ENCODE measurements at regions not wholly inside any gene's neighbourhood (a gene's known extent, or its start where the extent isn't known, plus 50 kb on each side); places are given as distances from the start of the nearest gene placed in this dataset.

DNA sequence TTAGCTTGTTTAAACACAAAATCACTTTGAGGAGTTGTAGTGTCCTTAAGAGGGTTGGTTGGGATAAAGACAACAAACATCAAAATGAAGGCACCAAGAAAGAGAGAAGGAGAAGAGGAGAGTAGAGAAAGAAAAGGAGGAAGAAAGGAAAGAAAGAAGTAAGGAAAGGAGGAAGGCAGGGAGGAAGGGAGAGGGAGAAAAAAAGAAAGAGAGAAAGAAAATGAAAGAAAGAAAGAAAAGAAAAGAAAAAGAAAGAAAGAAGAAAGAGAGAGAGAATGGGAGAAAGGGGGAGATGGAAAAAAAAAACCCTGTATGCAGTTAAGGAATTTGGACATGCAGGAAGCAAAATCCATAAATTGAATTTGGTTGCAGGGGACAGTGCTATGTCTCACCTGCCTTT is 635.4 kb upstream of the FZD8 start:
- Histone ChIP-seq H2AK5ac (ENCODE audit: low read depth, low read length) (no peak overlapping the region), H3K18ac (ENCODE audit: extremely low read depth, low read length) (no peak overlapping the region), H3K14ac (ENCODE audit: insufficient read length) (no peak overlapping the region), H4K8ac (ENCODE audit: extremely low read depth, insufficient read depth, low read length) (no peak overlapping the region), H3K79me1 (ENCODE audit: low read depth, low read length) (no peaks in the 10 kb centered on the region), H3K36me3 (ENCODE audit: control insufficient read depth in 2 of 4, insufficient read depth in 4 of 4, low read length in 3 of 4) (no peaks in the 10 kb centered on the region; a peak in 1 of 8 replicates), H3K23ac (ENCODE audit: insufficient read length) (no peak overlapping the region), H2BK15ac (ENCODE audit: low read length) (no peak overlapping the region), H2BK120ac (replicated peaks; ENCODE audit: low read depth, low read length) (no peak overlapping the region), H3K4me2 (ENCODE audit: insufficient read depth in 1 of 2, low read depth in 2 of 2, low read length in 2 of 2) (no peak overlapping the region), H3K4me1 (replicated peaks in 1 of 4; ENCODE audit: control insufficient read depth in 3 of 4, insufficient read depth in 4 of 4, low read length in 3 of 4) (no peaks in the 10 kb centered on the region), H3K4me3 (ENCODE audit: extremely low read depth in 1 of 4, insufficient read depth in 2 of 4, low read depth in 3 of 4, low read length in 4 of 4) (no peak overlapping the region), H3K56ac (replicated peaks; ENCODE audit: insufficient read length, low read depth, low read length) (no peak overlapping the region), H2AFZ (ENCODE audit: low read length) (no peak overlapping the region), H4K91ac (replicated peaks; ENCODE audit: insufficient read length, low read length) (no peak overlapping the region), H3K9me3 (ENCODE audit: insufficient read depth in 2 of 2, low read depth in 1 of 2, low read length in 1 of 2) (no peaks in the 10 kb centered on the region), H4K20me1 (replicated peaks in 1 of 2; ENCODE audit: control insufficient read depth in 1 of 2, insufficient read depth in 2 of 2, low read length in 2 of 2) (no peaks in the 10 kb centered on the region), H3K27ac (ENCODE audit: low read depth, low read length) (no peak overlapping the region), H2BK12ac (ENCODE audit: low read depth, low read length) (no peak overlapping the region), H4K5ac (ENCODE audit: insufficient read length, low read depth, low read length) (no peak overlapping the region), H2BK5ac (ENCODE audit: low read depth, low read length) (no peak overlapping the region), H3K4ac (replicated peaks; ENCODE audit: insufficient read length, low read depth, low read length) (no peak overlapping the region), H3K79me2 (ENCODE audit: control insufficient read depth in 1 of 2, insufficient read depth in 2 of 2, low read length in 2 of 2) (no peaks in the 10 kb centered on the region), H2BK20ac (ENCODE audit: low read length) (no peak overlapping the region), H3K27me3 (replicated peaks in 1 of 4; ENCODE audit: control insufficient read depth in 3 of 4, extremely low read depth in 1 of 4, insufficient read depth in 3 of 4, low read length in 3 of 4) (no peaks in the 10 kb centered on the region), H3K9ac (replicated peaks in 1 of 4; ENCODE audit: extremely low read depth in 1 of 4, low read depth in 3 of 4, low read length in 3 of 4) (no peak overlapping the region), H3K23me2 (ENCODE audit: low read depth, low read length) (no peaks in the 10 kb centered on the region)
- DNase-seq (ENCODE audit: low read depth in 1 of 2, low spot score in 2 of 2): no peak
- ChIA-PET POLR2A (ENCODE audit: partially characterized antibody) (no interaction called here), CTCF (ENCODE audit: partially characterized antibody) (no interaction called here)
- FAIRE-seq: no peak
- TF ChIP-seq BCL11A (IDR thresholded peaks at IDR 0.05; ENCODE audit: low read depth in 2 of 2, low read length in 2 of 2) (no peak), ASH2L (IDR thresholded peaks at IDR 0.05; ENCODE audit: low read length) (no peak), CHD2 (IDR thresholded peaks at IDR 0.05; ENCODE audit: low read length) (no peak), CEBPB (IDR thresholded peaks at IDR 0.05; ENCODE audit: low read depth, low read length) (no peak), CHD1 (IDR thresholded peaks at IDR 0.05; ENCODE audit: low read depth, low read length) (no peak), SIRT6 (IDR thresholded peaks at IDR 0.05; ENCODE audit: low read length) (no peak), GABPA (IDR thresholded peaks at IDR 0.05; ENCODE audit: borderline replicate concordance, insufficient read depth, low read length) (no peak), TBP (IDR thresholded peaks at IDR 0.05; ENCODE audit: low read depth, low read length) (no peak), POLR2A (IDR thresholded peaks at IDR 0.05; ENCODE audit: control extremely low read depth in 1 of 2, low read depth in 2 of 2, low read length in 2 of 2) (no peak), SIN3A (conservative IDR thresholded peaks at IDR 0.05 in 1 of 2, IDR thresholded peaks at IDR 0.05 in 1 of 2; ENCODE audit: low read depth in 1 of 2, low read length in 2 of 2) (no peak), TAF7 (optimal IDR thresholded peaks at IDR 0.05; ENCODE audit: borderline replicate concordance, low read depth, low read length) (no peak), YY1 (IDR thresholded peaks at IDR 0.05; ENCODE audit: low read depth, low read length) (no peak), SP4 (IDR thresholded peaks at IDR 0.05; ENCODE audit: low read length) (no peak), KDM1A (IDR thresholded peaks at IDR 0.05; ENCODE audit: borderline replicate concordance, low read length) (no peak), RAD21 (IDR thresholded peaks at IDR 0.05 in 1 of 2, conservative IDR thresholded peaks at IDR 0.05 in 1 of 2; ENCODE audit: low read depth in 2 of 2, low read length in 2 of 2) (no peak)
- TF ChIP-seq, protein P1, sequence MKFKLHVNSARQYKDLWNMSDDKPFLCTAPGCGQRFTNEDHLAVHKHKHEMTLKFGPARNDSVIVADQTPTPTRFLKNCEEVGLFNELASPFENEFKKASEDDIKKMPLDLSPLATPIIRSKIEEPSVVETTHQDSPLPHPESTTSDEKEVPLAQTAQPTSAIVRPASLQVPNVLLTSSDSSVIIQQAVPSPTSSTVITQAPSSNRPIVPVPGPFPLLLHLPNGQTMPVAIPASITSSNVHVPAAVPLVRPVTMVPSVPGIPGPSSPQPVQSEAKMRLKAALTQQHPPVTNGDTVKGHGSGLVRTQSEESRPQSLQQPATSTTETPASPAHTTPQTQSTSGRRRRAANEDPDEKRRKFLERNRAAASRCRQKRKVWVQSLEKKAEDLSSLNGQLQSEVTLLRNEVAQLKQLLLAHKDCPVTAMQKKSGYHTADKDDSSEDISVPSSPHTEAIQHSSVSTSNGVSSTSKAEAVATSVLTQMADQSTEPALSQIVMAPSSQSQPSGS (IDR thresholded peaks at IDR 0.05; ENCODE audit: low read length): no peak
